ENCODE measurements at regions not wholly inside any gene's neighbourhood (a gene's known extent, or its start where the extent isn't known, plus 50 kb on each side); places are given as distances from the start of the nearest gene placed in this dataset.

DNA sequence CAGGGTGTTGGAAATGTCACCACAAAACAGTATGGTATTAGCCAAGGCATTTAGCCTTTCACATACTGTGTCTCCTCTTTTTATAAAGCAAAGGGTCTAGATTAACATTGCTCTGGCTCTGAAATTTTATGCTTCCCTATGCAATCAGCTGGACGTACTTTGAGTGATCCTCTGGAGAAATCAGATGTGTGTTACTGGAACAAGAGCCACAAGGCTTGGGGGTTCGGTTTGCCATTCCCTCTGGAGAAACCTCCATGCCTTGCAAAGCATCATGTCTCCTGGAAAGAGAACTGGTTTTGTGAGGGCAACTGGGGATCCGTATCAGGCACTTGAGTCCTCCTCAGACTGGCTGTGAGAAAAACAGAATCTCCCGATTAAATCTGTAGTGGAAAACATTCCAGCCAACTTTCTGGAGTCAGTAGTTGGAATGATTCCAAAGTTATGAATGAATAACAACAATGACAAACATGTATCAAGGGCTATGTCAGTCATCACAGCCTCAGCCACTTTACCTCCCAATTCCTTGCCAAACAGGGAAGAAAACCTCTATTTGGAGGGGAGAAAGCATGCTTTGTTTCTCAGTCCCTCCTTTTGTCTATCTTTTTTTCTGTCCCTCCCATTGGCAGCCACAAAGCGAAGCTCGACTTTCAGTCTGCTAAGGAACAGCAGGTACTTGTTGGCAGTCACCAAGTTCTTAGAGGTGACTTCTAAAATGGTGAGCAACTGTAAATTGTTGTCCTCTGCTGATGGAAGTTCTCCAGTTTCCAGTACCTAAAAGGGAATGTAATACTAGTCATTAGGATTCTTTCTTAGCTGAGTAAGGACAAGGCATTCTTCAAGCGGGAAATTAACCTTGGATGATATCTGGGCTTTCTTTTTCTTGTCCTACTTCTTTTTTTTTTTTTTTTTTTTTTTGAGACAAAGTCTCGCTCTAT is 864.8 kb upstream of the AUTS2 start:
- TF ChIP-seq CTCF (conservative IDR thresholded peaks at IDR 0.05; ENCODE audit: low read length) (no peak), EZH2phosphoT487 (IDR thresholded peaks at IDR 0.05; ENCODE audit: borderline replicate concordance) (no peak)
